GM19463 (cell line): ENCODE measurements at regions not wholly inside any gene's neighbourhood (a gene's known extent, or its start where the extent isn't known, plus 50 kb on each side); places are given as distances from the start of the nearest gene placed in this dataset.

Source experiments
- ATAC-seq: cut with Tn5 transposase; IDR thresholded peaks from one replicate; pipeline ENCODE4 v1.9.1; 2021; ENCODE audit warnings: mild to moderate bottlenecking, moderate library complexity; ENCODE audit not compliant: unreplicated experiment

DNA sequence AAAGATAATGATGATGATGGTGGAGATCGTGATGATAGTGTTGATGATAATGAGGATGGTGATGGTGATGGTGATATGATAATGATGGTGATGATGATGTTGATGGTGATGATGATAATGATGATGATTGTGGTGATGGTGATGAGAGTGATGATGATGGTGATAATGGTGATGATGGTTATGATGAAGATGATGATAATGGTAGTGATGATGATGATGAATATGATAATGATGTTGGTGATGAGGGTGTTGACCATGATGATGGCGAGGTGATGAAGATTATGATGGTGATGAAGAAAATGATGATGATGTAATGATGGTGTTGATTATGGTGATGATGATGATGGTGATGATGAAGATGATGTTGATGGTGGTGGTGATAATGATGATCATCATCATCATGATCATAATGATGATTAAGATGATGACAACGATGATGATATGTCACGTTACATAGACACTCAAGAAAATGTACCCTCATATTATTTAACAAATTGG lies 1106.4 kb downstream of the NLGN4X start:
- no peak for ATAC-seq

DNA sequence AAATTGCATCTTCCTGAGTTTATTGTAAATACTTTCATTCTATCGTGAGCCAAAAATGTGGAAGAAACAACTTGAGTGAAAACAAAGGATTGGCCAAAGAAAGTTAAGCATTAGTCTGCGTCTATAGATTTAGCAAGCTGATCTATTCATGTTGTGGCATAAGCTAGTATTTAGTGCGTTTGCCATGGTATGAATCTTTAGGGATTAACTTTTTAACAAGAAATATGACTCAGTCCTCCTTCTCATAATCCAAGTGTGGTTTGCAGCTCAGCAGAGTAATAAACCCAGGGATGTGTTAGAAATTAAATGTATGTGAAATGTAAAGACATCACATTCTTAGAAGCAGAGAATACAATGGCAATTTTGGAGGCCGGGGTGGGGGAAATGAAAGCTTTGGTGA lies 1110.9 kb downstream of the NLGN4X start:
- no peak for ATAC-seq

DNA sequence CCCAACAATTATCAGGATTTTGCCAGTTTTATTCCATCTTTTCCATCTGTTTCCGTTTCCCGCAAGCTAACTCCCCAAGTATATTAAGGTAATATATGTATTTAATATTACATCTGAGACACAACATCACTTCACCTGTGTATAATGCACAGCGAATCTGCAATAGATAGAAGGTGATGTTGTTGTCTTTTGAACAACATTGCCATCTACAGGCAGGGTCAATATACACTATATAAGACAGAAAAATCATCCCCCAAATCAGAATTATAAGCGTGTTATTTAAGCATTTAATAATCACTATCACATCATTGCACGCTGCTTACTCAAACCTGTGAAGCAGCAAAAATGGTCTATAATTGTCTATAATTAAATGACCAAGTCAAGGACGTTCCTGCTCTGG lies 1115.5 kb downstream of the NLGN4X start:
- ATAC-seq: no peak

DNA sequence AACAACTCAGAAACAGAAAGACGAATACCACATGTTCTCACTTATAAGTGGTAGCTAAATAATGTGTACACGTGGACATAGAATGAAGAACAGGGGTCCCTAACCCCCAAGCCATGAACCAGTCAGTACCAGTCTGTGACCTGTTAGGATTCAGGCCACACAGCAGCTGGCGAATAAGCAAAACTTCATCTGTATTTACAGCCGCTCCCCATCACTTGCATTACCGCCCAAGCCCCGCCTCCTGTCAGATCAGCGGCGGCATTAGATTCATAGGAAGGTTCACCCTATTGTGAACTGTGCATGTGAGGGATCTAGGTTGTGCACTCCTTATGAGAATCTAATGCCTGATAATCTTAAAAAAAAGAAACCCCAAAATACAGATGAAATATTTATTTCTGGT lies 1128.7 kb downstream of the NLGN4X start:
- no peak for ATAC-seq

DNA sequence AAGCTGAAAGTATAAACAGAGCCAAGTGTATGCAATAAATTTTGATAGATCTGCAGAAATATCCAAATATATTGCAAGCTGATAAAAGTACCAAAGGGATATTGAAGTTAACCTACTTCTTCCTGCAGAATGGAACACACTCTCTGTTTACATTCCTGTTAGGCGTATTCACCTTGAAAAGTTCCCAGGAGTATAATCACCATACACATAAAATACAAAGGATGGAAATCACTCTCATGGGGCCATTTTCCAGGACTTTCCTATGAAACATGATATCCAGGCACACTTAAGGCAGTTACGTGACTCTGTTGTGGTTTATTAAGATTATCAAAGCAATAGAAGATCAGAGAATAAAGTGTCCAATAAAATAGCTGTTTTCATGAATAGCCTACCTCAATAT lies 1142.3 kb downstream of the NLGN4X start:
- ATAC-seq: no peak

DNA sequence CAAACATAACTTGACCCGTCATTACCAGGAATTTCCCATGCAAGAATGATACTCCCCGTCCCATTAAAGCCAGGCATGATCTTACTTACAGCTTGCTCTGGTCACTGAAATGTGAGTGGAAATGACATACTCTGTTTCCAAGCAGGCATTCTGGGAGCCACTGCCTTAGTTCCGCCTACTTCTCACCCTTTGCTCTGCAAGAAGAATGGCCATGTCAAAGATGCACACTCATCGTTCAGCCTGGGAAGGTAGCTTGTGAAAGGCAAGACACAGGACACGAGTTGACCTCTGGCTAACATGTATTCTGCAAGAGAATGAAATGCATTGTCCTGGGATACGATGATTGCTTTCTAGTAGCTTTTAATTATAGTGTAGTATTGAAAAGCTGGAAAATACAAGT lies 1144.4 kb downstream of the NLGN4X start:
- no peak for ATAC-seq

DNA sequence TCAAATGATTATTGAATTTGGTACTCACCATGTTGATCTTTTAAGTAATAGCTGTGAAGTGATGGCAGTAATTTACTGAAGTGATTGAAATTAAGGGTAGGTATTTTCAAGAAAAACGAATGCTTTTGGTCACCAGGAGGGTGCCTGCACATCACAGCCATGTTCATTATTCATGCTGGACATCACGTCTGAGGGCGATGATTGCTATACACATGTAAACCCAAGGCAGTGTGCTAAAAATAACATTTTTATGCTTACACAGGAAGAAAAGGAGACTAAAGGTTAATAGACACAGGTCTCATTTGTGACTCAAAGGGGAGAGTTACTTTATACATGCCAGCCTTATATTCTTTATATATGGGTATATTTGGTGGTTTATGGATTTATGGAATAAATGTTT lies 1146.0 kb downstream of the NLGN4X start:
- ATAC-seq: no peak

DNA sequence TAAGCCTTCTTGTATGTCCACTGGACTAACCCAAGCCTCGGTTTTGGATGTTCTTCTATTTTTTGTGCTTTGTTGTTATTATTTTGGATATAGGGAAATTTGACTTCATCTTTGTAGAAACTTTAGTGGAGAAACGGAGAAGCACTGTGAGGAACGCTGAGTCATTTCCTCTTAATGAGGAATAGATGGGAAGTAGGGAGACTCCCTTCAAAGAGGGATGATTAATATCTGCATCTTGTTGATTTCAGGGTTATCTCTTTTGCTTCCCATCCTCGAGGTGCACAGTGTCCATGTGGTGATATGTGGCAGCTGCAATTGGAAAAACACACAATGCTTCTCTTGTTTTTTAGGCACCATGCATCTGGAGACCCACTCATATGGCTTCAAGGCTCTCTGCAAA lies 1147.9 kb downstream of the NLGN4X start:
- no peak for ATAC-seq

DNA sequence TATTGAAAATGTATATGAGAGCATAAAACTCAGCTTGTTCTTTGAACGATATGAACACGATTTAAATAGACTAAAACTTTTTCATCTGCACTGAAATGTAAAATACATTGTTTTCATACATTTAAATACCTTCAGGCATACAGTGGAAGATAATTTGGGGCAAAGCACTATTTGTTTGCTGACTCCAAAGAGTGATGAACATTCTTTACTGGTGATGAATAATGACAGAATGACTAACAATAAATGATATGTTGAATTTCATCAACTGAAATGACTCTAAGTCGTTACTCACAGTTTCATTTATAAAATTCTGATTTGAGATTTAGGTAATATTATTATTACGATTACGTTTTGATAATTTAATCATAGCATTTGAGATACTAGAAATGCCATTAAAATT lies 1160.1 kb downstream of the NLGN4X start:
- ATAC-seq: no peak

DNA sequence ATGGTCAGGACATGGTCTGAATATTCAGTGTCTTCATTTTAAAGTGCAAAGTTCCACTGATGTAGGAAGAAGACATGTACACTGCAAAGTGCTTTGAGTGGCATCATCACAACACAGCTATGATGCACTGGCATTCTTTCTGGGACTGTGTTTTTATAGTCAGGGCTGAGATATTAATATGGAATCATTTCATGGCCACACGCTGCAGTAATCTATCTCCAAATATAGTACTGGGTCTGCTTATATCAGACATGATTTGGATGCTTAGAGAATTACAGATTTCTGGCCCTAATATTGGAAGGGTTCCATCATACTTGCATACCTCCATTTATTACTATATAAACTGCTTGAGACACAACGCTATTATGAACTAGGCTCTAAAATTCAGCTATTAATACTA lies 1170.9 kb downstream of the NLGN4X start:
- ATAC-seq: no peak

DNA sequence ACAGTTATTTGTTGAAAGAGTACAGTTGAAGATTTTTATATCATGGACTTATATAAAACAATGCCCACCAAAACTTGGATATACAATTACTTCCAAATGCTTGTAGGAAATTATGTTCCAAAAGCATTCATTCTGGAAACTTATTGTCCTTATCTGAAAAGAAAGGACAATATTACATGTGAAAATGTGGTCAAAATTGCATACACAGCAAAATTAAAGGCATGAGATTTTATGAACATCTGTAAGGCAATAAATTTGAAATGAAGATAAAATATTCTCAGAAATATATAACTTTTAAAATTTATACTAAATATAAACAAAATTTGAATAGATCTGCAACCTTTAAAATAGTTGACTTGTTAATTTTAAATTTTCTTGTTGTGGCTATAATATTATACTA lies 1173.8 kb downstream of the NLGN4X start:
- ATAC-seq: no peak

DNA sequence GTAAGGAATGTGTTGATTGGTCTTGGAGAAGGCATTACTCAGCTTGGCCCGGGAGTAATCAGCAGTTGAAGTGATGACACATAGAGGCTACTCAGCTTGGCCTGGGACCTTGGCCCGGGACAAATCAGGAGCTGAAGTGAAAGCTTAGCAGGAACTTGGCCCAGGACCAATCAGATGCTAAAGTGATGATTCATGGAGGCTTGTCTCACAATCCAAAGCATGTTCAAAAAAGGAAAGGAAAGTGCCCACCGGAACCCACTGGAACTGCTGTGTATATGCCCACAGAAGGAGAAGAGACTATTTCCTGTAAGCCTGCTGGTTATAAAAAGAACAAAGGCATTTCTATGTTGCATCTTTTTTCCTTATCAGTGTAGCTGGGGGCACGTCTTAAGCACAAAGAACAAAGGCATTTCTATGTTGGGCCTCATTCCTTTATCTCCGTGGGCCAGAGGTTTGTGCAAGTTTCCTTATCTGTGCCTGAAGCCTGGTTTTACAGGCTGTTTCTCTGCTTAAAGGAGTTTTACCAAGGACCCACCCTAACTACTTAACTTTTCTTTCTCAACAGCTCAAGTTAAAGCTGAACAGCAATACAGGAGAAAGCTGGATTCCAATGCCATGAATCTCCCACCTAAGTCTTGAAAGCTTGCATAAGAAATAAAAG lies 1176.7 kb downstream of the NLGN4X start:
- ATAC-seq: no peak

DNA sequence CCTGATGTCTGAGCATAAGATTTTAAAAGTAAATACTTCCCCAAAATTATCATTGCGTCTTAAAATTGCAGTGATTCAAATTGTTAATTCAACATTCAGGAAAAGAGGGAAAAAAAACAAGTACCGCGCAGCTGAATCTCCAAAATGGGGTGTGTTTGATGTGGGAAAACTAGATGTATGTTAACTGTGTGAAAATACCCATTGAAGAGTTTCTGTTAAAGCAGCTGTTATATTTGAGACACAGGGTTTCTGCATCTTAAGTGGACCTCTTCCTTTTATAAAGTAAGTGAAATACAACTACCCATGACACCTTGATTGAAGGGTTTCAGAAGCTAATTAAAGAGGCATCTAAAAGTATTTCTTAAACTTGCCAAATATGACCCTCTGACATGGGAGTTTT lies 1186.1 kb downstream of the NLGN4X start:
- ATAC-seq: no peak

DNA sequence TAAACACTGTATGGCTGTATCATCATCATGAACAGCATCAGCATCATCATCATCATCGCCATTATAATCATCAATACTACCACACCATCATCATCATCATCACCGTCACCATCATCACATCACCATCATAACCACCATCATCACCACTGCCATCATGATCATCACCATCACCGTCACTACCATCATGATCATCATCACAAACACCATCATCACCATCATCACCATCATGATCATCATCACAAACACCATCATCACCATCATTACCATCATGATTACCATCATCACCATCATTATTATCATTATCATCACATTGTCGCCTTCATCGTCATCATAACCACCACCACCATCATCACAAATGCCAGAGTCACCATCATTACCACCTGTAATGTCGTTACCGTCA lies 1196.9 kb downstream of the NLGN4X start:
- ATAC-seq: no peak

DNA sequence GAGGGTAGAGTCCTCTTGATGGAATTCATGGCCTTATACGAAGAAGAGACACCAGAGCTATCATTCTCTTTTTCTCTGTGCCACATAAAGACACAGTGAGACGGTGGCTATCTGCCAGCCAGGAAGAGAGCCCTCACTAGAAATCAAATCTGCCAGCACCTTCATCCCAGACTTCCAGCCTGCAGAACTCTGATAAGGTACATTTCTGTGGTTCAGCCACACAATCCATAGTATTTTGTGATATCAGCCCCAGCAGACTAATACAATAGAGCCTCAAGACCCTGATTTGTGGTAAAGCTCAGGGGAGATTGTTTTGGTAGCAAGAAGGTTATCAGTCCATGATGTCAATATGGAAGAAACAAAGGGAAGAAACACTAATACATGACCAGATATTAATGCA lies 1213.2 kb downstream of the NLGN4X start:
- ATAC-seq: no peak

DNA sequence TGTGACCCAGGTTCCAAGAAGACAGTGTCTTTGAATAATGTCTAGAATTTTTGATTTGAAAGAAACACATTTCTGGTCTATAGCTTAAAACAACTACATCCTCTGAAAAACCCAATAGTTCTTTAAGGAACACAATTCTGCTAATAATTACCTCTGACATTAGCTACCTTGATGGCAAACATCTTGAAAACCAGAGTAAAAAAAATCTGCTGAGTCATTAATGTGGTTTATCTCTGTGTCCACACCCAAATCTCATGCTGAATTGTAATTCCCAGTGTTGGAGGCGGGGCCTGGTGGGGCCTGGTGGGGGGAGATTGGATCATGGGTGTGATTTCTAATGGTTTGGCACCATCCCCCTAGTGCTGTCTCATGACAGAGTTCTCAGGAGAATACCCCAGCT lies 1233.8 kb downstream of the NLGN4X start:
- ATAC-seq: no peak

DNA sequence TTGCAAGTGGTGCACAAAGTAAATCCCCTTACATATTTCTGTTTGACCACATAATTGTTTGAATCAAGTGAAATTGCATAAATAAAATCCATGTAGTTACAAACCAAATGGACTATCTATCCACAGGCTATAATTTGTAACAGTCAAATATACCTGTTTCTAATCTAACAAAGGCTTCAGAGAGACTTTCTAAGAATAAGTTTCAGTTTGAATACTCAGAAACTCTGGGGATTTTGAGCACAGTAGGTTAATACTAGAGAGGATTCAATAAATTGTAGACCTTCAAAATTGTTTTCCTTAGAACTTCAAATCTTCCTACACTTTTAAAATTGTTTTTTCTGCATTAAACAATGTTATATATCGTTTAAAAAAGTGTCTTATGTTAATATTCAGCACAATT lies 1250.1 kb downstream of the NLGN4X start:
- no peak for ATAC-seq

DNA sequence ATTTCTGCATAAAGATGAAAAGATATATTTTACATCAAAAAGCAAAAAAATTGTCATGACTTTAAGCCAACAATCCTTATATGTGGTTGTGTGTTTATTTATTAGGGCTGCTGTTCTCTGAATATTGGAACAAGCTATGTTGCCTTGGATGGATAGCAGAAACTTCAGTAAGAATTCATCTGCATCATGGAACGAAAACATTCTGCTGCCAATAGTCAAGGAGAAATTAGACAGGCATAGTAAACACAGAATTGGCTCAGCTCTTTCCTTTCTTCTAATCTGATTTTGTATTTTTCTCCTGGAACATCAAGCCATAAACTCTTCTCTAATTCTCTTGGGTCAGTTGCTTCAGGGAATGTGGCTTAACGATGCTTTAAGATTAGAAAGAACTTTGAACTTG lies 1257.0 kb downstream of the NLGN4X start:
- no peak for ATAC-seq

DNA sequence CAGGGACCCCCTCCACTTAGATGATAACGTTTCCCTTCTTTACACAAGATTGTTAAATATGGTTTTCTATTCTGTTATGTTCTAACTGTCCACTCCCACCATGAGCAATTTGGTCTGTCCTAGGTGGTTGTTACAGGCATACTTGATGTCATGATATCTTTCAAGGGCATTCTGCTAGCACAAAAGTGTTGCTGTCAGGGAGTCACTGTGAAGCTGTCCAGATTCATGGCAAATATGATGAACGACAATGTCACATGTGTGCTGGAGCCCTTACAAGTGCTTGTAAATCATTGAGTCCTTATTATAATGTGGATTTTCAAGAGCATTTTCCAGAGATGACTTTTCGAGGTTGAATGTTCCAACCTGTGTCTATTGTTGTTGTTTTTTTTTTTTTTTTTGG lies 1250.7 kb upstream of the PRKX start:
- no peak for ATAC-seq

DNA sequence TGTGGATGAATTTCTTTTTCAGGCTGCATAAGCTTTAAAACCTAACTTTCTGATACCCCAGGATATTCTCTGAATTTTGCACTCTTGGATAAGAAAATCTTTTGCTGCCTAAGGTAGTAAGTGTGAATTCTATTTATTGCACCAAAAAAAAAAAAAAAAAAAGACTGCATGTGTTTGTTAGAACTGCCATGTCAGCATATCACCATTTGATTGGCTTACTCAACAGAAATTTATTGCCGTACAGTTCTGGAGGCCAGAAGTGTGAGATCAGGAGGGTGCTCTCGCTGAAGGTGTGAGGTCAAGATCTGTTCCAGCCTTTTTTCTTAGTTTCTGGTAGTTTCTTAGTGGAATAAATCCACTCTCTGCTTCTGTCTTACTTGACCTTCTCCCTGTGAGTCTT lies 1250.0 kb upstream of the PRKX start:
- no peak for ATAC-seq

DNA sequence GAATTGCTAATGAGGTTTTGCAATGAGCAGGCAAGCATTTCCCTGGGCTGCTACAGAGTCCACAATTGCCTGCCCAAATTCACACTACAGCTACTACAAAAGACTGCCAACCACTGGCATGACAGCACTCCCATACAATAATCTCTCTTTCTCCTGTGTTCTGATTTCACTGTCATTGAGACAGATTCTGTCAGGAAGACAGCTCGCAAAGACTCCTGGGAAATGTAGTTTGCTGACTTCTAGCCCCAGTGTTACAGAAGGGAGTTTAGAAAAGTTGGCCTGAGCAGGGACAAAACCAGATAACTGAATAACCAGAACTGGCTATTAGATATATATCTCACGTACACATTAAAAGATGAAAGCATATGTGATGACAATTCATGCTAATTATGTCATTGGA lies 1231.3 kb upstream of the PRKX start:
- ATAC-seq: no peak

DNA sequence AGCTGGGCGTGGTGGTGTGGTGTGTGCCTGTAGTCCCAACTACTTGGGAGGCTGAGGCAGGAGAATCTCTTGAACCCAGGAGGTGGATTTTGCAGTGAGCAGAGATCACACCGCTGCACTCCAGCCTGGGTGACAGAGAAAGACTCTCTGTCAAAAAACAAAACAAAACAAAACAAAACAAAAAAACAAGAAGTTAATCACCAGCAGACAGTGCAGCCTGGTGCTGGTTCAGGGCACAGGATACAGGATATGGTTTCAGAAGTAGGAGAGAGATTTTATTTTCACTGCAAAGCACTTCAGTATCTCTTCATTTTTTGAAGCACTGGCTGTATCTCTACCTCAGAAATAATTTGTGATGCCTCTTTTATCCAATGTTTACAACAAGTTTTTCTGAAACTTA lies 1222.9 kb upstream of the PRKX start:
- no peak for ATAC-seq

DNA sequence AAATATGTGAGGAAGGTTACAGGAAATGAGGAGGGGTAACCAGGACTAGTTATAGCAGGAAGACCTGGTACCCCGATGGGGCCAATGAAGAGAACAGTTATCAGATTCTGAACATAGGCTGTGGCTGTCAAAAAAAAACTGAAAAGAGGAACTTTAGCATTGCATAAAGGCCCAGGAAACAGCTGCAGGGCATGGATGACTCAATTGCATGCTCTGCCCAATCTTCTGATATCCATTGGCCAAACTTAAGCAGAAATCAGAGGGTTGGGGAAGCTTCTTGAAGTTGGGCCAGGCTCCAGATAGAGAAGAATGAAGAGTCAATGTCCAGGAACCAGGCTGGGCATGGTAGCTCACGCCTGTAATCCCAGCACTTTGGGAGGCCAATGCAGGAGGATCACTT lies 1222.4 kb upstream of the PRKX start:
- ATAC-seq: no peak
